CD4-positive, alpha-beta T cell treated with Interleukin-15 for 4 hours (primary cell): ENCODE measurements at regions not wholly inside any gene's neighbourhood (a gene's known extent, or its start where the extent isn't known, plus 50 kb on each side); places are given as distances from the start of the nearest gene placed in this dataset.

ENCODE experiments used
- DNase-seq: peaks from one replicate; pipeline ENCODE4 v3.0.0-alpha.2; 2020; ENCODE audit warnings: low spot score

- DNase-seq, result no peak
These were observed 248.8 kb upstream of the PBX1 start for GRCh38 chr1:164310166-164310565.

- no peak for DNase-seq
These were observed 247.6 kb upstream of the PBX1 start for GRCh38 chr1:164311377-164311776.

DNA sequence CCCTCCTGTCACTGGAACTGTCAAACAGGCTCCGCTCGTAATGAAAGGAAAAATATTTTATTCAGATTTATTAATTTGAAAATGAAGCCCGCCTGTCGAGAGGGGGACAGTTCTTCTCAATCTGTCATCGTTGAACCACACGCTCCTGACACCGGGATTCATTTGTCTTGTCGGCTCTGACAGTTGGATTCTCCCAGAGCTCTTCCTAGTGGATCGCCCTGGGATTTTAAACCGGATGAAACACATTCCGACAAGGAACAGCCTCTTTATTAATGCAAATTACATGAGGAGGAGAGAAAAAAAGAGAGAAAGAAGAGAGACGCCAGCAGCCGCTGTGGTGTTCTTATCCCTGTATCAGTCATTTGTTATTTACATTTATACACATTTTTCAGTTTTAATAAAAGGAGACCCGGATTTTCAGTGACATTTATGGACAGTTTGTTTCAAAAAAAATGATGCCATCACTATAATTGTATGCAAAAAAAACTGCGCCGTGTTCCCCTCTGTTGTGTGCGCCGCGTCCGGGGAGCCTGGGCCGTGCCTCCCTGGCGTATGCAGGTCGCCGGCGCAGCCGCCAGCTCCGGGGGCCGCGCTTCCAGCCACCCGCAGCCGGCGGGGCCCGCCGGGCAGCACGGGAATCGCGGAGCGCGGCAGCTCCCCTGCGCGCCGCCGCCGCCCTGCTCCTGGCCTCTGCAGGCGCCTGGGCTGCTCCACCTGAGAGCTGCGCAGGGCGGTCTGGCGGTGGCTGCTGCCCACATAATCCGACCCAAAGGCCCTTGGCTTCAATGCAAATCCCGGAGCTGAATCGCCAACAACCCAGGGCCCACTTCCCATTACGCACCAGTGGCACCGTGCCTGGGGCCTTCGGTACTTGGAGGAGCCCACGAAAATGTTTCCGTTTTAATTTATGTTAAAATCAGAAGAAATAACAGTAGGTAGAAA lies 237.9 kb upstream of the PBX1 start:
- no peak for DNase-seq

DNA sequence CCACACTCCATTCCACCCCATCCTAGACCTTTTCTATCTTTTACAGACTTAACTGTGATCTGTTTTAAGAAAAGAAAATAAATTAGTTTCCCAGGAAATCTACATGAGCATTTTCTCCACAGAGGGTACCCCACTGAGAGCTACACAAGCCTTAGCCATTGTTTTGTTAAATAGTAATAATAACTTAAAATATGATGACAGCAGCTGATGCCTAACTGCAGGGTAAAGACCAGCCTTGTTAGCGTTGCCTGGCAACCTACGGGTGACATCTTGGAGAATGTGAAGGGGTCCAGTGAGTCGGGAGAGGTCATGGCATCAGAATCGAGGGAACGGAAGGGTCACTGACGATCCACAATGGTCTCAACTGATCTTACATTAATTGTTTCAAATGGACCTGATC lies 233.2 kb upstream of the PBX1 start:
- no peak for DNase-seq

- DNase-seq, result no peak
These were observed 225.6 kb upstream of the PBX1 start for GRCh38 chr1:164333387-164333786.

GRCh38 chr1:164337394-164337793 lies 221.6 kb upstream of the PBX1 start:
- no peak for DNase-seq

DNA sequence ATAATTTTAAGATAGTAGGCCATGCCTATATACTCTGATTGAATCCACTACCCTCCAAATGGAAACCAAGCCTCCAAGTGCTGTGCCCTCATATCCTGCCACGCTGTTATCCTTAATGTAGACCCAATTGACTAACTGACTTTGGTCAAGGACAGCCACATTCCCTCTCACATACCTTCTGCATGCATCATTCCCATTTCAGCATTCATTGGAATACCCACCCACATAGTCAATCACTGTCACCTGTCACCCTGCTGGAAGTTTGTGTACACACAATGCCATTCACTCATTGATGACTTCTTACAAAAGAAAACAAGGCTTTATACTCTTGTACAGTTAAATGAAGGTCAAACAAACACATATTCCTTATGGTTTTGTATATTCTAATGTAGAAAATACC lies 221.1 kb upstream of the PBX1 start:
- no peak for DNase-seq

- DNase-seq, result no peak
These were observed 215.8 kb upstream of the PBX1 start for GRCh38 chr1:164343189-164343588.

DNA sequence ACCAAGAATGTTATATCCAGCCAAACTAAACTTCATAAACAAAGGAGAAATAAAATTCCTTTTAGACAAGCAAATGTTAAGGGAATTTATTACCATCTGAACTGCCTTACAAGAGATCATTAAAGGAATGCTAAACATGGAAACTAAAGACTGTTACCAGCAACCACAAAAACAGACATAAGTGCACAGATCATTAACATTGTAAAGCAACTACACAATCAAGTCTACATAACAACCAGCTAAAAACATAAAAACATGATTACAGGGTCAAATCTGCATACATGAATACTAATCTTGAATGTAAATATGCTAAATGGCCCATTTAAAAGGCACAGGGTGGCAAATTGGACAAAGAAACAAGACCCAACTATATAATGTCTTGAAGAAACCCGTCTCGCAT lies 211.0 kb upstream of the PBX1 start:
- no peak for DNase-seq

GRCh38 chr1:164356511-164356910 lies 202.5 kb upstream of the PBX1 start:
- no peak for DNase-seq

- DNase-seq, result no peak
These were observed 198.7 kb upstream of the PBX1 start for GRCh38 chr1:164360265-164360664.

- DNase-seq, result no peak
These were observed 197.1 kb upstream of the PBX1 start for GRCh38 chr1:164361927-164362326.

GRCh38 chr1:164363980-164364379 lies 195.0 kb upstream of the PBX1 start:
- DNase-seq, result no peak

- DNase-seq, result no peak
These were observed 193.0 kb upstream of the PBX1 start for GRCh38 chr1:164366014-164366413.

DNA sequence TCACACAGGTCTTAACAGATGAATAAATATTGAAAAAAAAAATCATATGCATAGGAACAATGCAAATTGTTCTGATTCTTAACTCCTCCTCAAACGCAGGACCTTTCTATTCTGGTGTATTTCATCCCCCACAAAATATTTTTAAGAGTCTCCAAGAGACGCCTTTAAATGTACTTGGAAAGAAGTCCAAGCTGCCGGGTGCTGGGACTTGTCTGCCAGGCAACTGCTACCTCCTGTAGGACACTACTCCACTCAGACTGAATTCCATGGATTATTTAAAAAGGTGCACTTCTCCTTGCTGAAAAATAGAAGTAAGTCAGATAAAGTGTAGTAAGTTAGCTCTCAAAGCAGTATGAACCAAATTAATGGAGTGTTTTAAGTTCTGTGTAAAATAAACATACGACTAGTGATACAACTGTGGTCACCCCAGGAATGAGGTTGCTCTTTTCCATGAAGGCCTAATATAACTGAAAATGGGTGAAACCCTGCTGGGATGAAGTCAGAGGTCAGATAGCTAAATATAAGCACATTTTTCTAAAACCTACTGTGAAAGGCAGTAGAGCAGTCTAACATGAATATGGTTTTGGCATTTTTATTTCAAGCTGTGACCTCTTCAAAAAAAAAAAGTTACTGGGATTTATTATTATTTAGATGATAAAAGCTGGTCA lies 189.2 kb upstream of the PBX1 start:
- no peak for DNase-seq

DNA sequence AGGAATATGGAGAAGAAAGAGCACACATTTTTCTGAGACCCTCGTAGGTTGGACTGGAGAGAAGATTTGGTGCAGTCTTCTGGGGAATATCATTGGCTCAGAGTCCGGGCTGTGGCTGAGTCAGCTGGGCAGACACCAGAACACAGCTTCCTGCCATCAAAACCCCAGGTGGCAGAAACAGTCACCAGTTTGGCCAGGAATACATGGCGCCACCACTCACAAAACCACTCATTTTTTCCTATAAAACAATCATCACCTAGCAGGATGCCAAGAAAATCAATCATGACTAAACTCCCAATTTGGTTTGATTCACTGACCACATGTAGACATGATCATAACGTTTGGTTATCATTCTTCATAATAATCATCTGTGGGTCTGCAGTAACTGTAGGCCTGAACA lies 178.1 kb upstream of the PBX1 start:
- no peak for DNase-seq

- DNase-seq, result no peak
These were observed 176.6 kb upstream of the PBX1 start for GRCh38 chr1:164382384-164382783.

- DNase-seq, result no peak
These were observed 174.7 kb upstream of the PBX1 start for GRCh38 chr1:164384262-164384661.

DNA sequence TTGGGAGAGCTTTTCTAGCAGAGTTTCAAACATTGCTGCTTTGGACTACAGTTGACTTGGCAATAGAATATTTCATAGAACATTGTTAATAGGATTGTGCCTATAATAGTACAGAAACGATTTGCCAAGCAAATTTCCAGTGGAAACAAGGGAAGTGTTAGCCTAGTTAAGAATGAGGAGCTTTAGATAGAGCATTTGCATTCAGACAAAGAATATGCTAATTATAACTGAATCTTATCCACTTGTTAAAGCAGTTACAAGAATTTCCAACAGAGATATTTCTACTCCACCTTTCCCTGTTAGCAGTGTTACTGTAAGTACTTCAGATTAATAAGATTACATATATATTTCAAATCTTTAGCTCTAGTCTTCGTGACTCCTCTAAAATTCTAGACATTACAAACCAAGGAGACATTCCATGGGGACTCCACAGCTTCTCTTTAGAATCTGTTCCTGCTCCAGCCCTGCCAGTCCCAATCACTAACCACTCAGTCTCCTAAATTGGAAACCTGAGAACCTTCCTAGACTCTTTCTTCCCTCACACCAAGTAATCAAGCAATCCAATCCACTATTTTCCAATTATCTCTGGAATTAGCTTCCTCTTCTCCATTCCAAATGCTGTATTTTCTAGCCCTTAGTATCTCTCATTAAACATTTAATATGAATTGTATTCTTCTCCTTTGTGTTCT lies 141.8 kb upstream of the PBX1 start:
- DNase-seq, result no peak

DNA sequence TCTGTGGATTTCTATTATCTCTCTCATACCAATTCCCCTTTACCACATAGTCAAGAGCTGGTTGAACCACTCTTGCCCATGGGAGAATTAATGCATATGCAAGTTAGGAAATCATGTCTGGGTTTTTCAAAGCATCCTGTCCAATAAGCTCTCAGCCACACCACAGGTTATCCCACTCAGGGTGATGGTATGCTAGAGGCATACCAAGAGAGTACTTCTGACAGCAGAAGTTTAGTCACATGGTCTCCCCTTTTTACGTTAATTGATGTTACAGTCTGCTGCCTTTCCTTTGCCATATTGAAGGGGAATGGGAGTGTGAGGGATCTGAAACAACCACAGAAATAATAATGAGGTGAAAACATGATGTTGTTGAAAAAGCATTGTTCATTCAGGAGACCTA lies 135.8 kb upstream of the PBX1 start:
- no peak for DNase-seq

- no peak for DNase-seq
These were observed 125.7 kb upstream of the PBX1 start for GRCh38 chr1:164433141-164433817.

DNA sequence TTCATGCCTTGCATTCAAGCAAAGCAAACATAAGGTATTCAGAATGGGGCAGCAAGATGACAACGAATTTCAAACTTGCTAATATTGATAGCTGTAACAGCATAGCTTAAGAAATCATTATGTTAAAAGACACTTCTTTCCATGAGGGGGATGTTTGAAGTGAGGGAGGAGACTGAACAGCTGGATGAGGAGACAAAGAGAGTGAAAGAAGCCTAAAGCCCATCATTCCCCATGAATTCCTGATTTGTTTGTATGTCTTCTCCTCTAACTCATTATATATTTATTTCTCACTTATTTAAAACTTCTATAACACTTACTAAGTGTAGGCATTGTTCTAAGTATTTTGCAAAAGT lies 125.2 kb upstream of the PBX1 start:
- DNase-seq, result no peak
